ENCODE measurements at regions not wholly inside any gene's neighbourhood (a gene's known extent, or its start where the extent isn't known, plus 50 kb on each side); places are given as distances from the start of the nearest gene placed in this dataset.

DNA sequence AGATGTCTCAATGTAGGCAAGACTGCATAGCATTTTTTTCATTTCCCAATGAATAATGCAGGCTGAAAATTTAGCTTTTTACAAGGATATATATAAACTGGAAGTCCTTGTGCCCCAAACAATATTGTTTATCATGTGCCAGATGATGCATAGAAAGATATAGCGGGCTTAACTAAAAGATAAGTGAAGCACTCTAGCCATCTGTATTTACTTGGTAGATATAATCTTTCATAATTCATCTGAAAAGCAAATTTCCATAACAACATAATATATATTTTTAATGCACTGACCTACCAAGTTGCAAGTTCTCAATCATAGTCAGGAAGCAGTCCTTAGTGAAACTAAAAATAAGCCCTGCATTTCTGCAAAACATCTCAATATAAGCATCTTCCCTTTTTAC lies 653.3 kb downstream of the NLGN4X start:
- H3K9me2 ChIP-seq (ENCODE audit: insufficient read depth), result no peaks in the 10 kb centered on the region
- H3K27ac ChIP-seq (ENCODE audit: low read depth), result no peak overlapping the region
- Mint-ChIP-seq H3K36me3 (ENCODE audit: low read depth) (no peaks in the 10 kb centered on the region), H3K27ac (no peak overlapping the region), H3K9me3 (no peaks in the 10 kb centered on the region), H3K4me1 (no peaks in the 10 kb centered on the region; the same call in 2 of the 3 replicates), H3K4me3 (no peak overlapping the region), H3K27me3 (ENCODE audit: insufficient read depth, low read depth, poor library complexity) (no peaks in the 10 kb centered on the region)
- DNase-seq (ENCODE audit: low spot score) (no peak), ATAC-seq (no peak)
- H2AFZ ChIP-seq, result no peak overlapping the region
- H3F3A ChIP-seq (replicated peaks; ENCODE audit: low read depth), result no peaks in the 10 kb centered on the region
- H3K4me3 ChIP-seq, result no peak overlapping the region
- no peaks in the 10 kb centered on the region for H4K20me1 ChIP-seq (replicated peaks; ENCODE audit: insufficient read depth)
- no peaks in the 10 kb centered on the region for H3K27me3 ChIP-seq (ENCODE audit: insufficient read depth)
- H3K4me1 ChIP-seq (ENCODE audit: insufficient read depth), result peaks cover 7% of the 10 kb centered on the region; the same call in 1 of the 2 replicates
- H3K4me2 ChIP-seq, result no peak overlapping the region
- no peaks in the 10 kb centered on the region for H3K79me2 ChIP-seq (replicated peaks; ENCODE audit: insufficient read depth)
- no peaks in the 10 kb centered on the region for H3K36me3 ChIP-seq (ENCODE audit: insufficient read depth)
- TF ChIP-seq ZNF114 (CRISPR knock-in tag; IDR thresholded peaks at IDR 0.05) (no peak), ZNF331 (CRISPR knock-in tag; IDR thresholded peaks at IDR 0.05; ENCODE audit: low read depth) (no peak), POLR2AphosphoS5 (IDR thresholded peaks at IDR 0.05; ENCODE audit: low read depth) (no peak), STAT1 (IDR thresholded peaks at IDR 0.05; ENCODE audit: unreplicated experiment) (no peak), EZH2phosphoT487 (IDR thresholded peaks at IDR 0.05; ENCODE audit: unreplicated experiment) (no peak), EZH2 (IDR thresholded peaks at IDR 0.05; ENCODE audit: low read depth, unreplicated experiment) (no peak), NANOG (IDR thresholded peaks at IDR 0.05; ENCODE audit: borderline replicate concordance) (no peak)
- TF ChIP-seq, protein P1, sequence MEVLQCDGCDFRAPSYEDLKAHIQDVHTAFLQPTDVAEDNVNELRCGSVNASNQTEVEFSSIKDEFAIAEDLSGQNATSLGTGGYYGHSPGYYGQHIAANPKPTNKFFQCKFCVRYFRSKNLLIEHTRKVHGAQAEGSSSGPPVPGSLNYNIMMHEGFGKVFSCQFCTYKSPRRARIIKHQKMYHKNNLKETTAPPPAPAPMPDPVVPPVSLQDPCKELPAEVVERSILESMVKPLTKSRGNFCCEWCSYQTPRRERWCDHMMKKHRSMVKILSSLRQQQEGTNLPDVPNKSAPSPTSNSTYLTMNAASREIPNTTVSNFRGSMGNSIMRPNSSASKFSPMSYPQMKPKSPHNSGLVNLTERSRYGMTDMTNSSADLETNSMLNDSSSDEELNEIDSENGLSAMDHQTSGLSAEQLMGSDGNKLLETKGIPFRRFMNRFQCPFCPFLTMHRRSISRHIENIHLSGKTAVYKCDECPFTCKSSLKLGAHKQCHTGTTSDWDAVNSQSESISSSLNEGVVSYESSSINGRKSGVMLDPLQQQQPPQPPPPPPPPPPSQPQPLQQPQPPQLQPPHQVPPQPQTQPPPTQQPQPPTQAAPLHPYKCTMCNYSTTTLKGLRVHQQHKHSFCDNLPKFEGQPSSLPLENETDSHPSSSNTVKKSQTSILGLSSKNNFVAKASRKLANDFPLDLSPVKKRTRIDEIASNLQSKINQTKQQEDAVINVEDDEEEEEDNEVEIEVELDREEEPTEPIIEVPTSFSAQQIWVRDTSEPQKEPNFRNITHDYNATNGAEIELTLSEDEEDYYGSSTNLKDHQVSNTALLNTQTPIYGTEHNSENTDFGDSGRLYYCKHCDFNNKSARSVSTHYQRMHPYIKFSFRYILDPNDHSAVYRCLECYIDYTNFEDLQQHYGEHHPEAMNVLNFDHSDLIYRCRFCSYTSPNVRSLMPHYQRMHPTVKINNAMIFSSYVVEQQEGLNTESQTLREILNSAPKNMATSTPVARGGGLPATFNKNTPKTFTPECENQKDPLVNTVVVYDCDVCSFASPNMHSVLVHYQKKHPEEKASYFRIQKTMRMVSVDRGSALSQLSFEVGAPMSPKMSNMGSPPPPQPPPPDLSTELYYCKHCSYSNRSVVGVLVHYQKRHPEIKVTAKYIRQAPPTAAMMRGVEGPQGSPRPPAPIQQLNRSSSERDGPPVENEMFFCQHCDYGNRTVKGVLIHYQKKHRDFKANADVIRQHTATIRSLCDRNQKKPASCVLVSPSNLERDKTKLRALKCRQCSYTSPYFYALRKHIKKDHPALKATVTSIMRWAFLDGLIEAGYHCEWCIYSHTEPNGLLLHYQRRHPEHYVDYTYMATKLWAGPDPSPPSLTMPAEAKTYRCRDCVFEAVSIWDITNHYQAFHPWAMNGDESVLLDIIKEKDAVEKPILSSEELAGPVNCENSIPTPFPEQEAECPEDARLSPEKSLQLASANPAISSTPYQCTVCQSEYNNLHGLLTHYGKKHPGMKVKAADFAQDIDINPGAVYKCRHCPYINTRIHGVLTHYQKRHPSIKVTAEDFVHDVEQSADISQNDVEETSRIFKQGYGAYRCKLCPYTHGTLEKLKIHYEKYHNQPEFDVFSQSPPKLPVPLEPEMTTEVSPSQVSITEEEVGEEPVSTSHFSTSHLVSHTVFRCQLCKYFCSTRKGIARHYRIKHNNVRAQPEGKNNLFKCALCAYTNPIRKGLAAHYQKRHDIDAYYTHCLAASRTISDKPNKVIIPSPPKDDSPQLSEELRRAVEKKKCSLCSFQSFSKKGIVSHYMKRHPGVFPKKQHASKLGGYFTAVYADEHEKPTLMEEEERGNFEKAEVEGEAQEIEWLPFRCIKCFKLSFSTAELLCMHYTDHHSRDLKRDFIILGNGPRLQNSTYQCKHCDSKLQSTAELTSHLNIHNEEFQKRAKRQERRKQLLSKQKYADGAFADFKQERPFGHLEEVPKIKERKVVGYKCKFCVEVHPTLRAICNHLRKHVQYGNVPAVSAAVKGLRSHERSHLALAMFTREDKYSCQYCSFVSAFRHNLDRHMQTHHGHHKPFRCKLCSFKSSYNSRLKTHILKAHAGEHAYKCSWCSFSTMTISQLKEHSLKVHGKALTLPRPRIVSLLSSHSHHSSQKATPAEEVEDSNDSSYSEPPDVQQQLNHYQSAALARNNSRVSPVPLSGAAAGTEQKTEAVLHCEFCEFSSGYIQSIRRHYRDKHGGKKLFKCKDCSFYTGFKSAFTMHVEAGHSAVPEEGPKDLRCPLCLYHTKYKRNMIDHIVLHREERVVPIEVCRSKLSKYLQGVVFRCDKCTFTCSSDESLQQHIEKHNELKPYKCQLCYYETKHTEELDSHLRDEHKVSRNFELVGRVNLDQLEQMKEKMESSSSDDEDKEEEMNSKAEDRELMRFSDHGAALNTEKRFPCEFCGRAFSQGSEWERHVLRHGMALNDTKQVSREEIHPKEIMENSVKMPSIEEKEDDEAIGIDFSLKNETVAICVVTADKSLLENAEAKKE (CRISPR knock-in tag; IDR thresholded peaks at IDR 0.05), result no peak
- TF ChIP-seq, protein P2, sequence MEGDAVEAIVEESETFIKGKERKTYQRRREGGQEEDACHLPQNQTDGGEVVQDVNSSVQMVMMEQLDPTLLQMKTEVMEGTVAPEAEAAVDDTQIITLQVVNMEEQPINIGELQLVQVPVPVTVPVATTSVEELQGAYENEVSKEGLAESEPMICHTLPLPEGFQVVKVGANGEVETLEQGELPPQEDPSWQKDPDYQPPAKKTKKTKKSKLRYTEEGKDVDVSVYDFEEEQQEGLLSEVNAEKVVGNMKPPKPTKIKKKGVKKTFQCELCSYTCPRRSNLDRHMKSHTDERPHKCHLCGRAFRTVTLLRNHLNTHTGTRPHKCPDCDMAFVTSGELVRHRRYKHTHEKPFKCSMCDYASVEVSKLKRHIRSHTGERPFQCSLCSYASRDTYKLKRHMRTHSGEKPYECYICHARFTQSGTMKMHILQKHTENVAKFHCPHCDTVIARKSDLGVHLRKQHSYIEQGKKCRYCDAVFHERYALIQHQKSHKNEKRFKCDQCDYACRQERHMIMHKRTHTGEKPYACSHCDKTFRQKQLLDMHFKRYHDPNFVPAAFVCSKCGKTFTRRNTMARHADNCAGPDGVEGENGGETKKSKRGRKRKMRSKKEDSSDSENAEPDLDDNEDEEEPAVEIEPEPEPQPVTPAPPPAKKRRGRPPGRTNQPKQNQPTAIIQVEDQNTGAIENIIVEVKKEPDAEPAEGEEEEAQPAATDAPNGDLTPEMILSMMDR (conservative IDR thresholded peaks at IDR 0.05; ENCODE audit: low read depth in 2 of 2), result no peak
